Ishikawa (cell line): ENCODE measurements at regions not wholly inside any gene's neighbourhood (a gene's known extent, or its start where the extent isn't known, plus 50 kb on each side); places are given as distances from the start of the nearest gene placed in this dataset.

Source experiments
- CEBPB ChIP-seq: IDR thresholded peaks from 2 replicates; pipeline ENCODE4 v1.6.1; 2012
- CREB1 ChIP-seq: IDR thresholded peaks from 2 replicates; pipeline ENCODE4 v1.6.1; 2012; ENCODE audit warnings: low read depth
- EGR1 ChIP-seq: IDR thresholded peaks from 2 replicates; pipeline ENCODE4 v1.6.1; 2012
- EP300 ChIP-seq: IDR thresholded peaks from 2 replicates; pipeline ENCODE4 v1.6.1; 2012; ENCODE audit warnings: borderline replicate concordance
- FOXM1 ChIP-seq: IDR thresholded peaks from 2 replicates; pipeline ENCODE4 v1.6.1; 2012; ENCODE audit warnings: low read depth, borderline replicate concordance
- NFIC ChIP-seq: IDR thresholded peaks from 2 replicates; pipeline ENCODE4 v1.6.1; 2012
- RAD21 ChIP-seq: IDR thresholded peaks from 2 replicates; pipeline ENCODE4 v1.6.1; 2012; ENCODE audit warnings: low read depth
- TAF1 ChIP-seq: IDR thresholded peaks from 2 replicates; pipeline ENCODE4 v1.6.1; 2012; ENCODE audit warnings: low read depth, mild to moderate bottlenecking
- TCF12 ChIP-seq: IDR thresholded peaks from 2 replicates; pipeline ENCODE4 v1.6.1; 2012; ENCODE audit warnings: low read depth
- TEAD4 ChIP-seq: IDR thresholded peaks from 2 replicates; pipeline ENCODE4 v1.6.1; 2012
- YY1 ChIP-seq: IDR thresholded peaks from 2 replicates; pipeline ENCODE4 v1.6.1; 2012; ENCODE audit warnings: low read depth
- ZBTB7A ChIP-seq: IDR thresholded peaks from 2 replicates; pipeline ENCODE4 v1.6.1; 2012; ENCODE audit warnings: low read depth
- TF ChIP-seq, protein P1 (sequence below): IDR thresholded peaks from 2 replicates; pipeline ENCODE4 v1.6.1; 2012; ENCODE audit warnings: low read depth, mild to moderate bottlenecking
- TF ChIP-seq, protein P2 (sequence below): IDR thresholded peaks from 2 replicates; pipeline ENCODE4 v1.6.1; 2012
- TF ChIP-seq, protein P3 (sequence below): IDR thresholded peaks from 2 replicates; pipeline ENCODE4 v1.6.1; 2012

- TF ChIP-seq NFIC: no peak
- no peak for TF ChIP-seq TAF1
- TF ChIP-seq CEBPB: no peak
- no peak for TF ChIP-seq TCF12
- TF ChIP-seq YY1: no peak
- TF ChIP-seq TEAD4: no peak
- TF ChIP-seq EGR1: no peak
- no peak for TF ChIP-seq FOXM1
- no peak for TF ChIP-seq EP300
- TF ChIP-seq, protein P1, sequence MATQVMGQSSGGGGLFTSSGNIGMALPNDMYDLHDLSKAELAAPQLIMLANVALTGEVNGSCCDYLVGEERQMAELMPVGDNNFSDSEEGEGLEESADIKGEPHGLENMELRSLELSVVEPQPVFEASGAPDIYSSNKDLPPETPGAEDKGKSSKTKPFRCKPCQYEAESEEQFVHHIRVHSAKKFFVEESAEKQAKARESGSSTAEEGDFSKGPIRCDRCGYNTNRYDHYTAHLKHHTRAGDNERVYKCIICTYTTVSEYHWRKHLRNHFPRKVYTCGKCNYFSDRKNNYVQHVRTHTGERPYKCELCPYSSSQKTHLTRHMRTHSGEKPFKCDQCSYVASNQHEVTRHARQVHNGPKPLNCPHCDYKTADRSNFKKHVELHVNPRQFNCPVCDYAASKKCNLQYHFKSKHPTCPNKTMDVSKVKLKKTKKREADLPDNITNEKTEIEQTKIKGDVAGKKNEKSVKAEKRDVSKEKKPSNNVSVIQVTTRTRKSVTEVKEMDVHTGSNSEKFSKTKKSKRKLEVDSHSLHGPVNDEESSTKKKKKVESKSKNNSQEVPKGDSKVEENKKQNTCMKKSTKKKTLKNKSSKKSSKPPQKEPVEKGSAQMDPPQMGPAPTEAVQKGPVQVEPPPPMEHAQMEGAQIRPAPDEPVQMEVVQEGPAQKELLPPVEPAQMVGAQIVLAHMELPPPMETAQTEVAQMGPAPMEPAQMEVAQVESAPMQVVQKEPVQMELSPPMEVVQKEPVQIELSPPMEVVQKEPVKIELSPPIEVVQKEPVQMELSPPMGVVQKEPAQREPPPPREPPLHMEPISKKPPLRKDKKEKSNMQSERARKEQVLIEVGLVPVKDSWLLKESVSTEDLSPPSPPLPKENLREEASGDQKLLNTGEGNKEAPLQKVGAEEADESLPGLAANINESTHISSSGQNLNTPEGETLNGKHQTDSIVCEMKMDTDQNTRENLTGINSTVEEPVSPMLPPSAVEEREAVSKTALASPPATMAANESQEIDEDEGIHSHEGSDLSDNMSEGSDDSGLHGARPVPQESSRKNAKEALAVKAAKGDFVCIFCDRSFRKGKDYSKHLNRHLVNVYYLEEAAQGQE: no peak
- TF ChIP-seq ZBTB7A: no peak
- no peak for TF ChIP-seq CREB1
- TF ChIP-seq, protein P2, sequence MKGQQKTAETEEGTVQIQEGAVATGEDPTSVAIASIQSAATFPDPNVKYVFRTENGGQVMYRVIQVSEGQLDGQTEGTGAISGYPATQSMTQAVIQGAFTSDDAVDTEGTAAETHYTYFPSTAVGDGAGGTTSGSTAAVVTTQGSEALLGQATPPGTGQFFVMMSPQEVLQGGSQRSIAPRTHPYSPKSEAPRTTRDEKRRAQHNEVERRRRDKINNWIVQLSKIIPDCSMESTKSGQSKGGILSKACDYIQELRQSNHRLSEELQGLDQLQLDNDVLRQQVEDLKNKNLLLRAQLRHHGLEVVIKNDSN: no peak
- TF ChIP-seq, protein P3, sequence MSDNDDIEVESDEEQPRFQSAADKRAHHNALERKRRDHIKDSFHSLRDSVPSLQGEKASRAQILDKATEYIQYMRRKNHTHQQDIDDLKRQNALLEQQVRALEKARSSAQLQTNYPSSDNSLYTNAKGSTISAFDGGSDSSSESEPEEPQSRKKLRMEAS: no peak
- TF ChIP-seq RAD21: no peak
These were observed 584.0 kb downstream of the ACTL7B start for GRCh38 chr9:108271646-108272348.

GRCh38 chr9:108271236-108271635, 584.5 kb downstream of the ACTL7B start:
- TF ChIP-seq EP300: no peak
- TF ChIP-seq TAF1: no peak
- TF ChIP-seq, protein P1: no peak
- TF ChIP-seq, protein P2: no peak
- TF ChIP-seq RAD21: no peak
- TF ChIP-seq YY1: no peak
- TF ChIP-seq ZBTB7A: no peak
- TF ChIP-seq CEBPB: no peak
- no peak for TF ChIP-seq EGR1
- no peak for TF ChIP-seq TEAD4
- TF ChIP-seq, protein P3: no peak
- no peak for TF ChIP-seq CREB1
- no peak for TF ChIP-seq TCF12
- TF ChIP-seq NFIC: no peak

DNA sequence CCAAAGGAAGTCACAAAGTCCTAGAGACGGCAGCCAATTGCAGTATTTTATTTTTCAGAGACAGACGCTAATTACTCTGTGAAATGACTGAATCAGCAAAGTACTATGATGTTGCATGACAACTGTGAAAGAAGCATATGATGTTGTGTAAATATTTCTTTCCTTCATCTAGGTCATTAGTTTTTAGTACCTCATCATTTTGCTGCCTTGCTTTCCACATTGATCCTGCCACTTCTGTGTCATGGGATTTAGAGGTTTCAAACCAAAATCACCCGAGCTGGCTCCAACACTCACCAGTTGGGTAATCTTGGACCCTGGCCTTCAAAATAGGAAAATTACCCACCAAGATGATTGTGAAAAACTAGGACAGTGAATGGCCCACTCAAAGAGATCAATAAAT, 585.2 kb downstream of the ACTL7B start:
- TF ChIP-seq ZBTB7A: no peak
- TF ChIP-seq EP300: no peak
- no peak for TF ChIP-seq TEAD4

DNA sequence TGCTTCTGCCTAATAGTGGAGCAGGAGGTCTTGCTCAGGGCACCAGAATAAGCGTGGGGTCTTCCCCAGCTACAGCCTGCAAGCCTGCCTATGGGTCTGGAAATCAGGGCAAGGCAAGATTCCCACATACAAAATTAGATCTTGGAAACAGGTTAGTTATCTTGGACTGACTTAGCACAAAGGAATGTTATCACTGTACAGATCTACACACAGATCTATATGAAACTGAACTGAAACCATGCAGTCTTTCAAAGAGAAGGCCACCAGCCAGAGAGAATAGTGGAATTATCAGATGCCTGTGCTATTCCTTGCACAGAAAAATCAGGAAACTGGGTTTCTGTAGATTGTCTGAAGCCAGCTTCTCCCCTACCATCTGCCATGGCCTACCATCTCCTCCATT, 585.7 kb downstream of the ACTL7B start:
- TF ChIP-seq TEAD4: no peak
- no peak for TF ChIP-seq RAD21
- no peak for TF ChIP-seq EP300
- TF ChIP-seq ZBTB7A: no peak
- TF ChIP-seq NFIC: no peak
- TF ChIP-seq FOXM1: no peak
- no peak for TF ChIP-seq CEBPB
- TF ChIP-seq TCF12: no peak

- TF ChIP-seq EGR1 (no peak), NFIC (no peak), EP300 (no peak), YY1 (no peak)
- TF ChIP-seq, protein P1: no peak
These were observed 586.4 kb downstream of the ACTL7B start for GRCh38 chr9:108269371-108269770.
